ENCODE measurements at regions not wholly inside any gene's neighbourhood (a gene's known extent, or its start where the extent isn't known, plus 50 kb on each side); places are given as distances from the start of the nearest gene placed in this dataset.

DNA sequence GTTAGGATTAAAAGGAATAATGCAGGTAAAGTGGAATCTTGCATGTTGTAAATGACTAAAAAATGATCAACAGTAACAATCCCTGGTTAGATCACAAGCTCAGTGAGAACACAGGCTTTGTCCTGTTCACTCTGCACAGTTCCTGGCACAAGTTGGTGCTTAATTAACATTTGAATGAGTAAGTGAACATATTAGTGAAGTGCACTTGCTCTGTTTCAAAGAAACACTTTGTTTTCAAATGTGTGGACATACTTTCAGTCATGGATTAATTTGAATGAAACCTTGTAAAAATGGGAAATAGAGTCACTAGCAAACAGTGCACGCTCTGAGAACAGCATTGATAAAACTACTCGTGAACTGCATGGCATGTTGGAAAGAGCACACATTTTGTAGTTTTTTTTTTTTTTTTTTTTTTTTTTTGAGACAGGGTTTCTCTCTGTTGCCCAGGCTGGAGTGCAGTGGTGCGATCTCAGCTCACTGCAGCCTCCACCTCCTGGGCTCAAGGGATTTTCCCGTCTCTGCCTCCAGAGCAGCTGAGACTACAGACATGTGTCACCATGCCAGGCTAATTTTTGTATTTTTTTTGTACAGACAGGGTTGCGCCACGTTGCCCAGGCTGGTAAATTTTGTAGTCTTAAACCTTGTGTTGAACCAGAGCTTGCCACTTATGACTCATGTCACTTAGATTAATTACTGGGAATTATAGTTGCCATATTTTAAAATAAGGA is 159.9 kb downstream of the LURAP1L start:
- DNase-seq = no peak

DNA sequence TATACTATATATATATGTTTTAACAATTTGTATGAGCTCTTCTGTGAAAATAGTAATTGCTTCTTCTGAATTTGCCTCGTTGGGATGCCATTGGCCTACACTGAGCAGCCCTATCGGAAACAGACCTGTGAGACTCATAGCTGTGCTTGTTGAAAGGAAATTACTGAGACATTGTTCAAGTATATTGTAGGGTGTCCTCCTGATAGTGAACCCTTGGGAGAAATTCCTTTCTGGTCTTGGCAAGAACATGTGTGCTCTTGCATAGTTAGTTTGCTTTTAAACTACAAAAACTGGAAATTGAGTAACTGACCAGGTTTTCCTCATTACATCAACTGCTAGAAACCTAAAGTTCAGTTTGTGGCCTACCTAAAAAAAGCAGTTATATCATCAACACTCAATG is 160.9 kb downstream of the LURAP1L start:
- no peak for DNase-seq

DNA sequence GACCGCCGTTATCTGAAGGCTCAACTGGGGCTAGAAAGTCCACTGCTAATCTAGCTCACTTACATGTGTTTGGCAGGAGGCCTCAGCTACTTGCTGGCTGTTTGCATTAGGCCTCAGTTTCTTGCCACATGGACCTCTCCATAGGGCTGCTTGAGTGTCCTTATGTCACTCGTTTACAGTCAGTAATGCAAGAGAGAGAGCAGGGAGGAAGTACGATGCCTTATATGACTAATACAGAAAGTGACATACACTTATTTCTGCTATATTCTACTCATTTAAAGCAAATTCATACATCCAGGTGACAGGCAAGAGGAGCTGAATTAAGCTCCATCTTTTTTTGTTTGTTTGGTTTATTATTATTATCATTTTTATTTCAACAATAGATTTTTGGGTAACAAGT is 179.6 kb downstream of the LURAP1L start:
- no peak for DNase-seq

- peak; percentile 62 for DNase-seq
Measured at GRCh38 chr9:12955510-12956163, 180.8 kb downstream of the LURAP1L start.

GRCh38 chr9:12956261-12956660 is 181.4 kb downstream of the LURAP1L start:
- DNase-seq = no peak

GRCh38 chr9:12956805-12957204 is 182.0 kb downstream of the LURAP1L start:
- no peak for DNase-seq

GRCh38 chr9:12958279-12958678 is 183.5 kb downstream of the LURAP1L start:
- DNase-seq = no peak

DNA sequence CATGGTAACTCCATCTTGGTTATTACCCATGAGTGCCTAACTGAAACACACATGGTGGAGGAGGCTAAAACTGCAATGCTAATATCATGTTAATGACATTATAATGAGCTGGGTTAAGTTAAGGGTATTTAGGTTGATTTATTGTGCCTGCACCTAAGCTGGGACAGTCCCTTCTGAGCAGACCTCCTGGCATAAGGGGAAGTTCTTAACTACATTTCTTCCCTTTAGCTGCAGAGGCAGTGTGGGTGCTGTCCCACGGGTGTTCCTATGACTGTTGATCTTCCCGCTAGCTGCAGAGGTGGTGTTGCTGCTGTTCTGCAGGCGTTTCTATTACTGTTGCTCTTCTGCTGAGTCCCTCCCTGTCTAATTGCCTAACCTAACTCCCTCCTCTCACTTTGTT is 183.9 kb downstream of the LURAP1L start:
- no peak for DNase-seq

- no peak for DNase-seq
Measured at GRCh38 chr9:12961276-12961809, 186.5 kb downstream of the LURAP1L start.

- DNase-seq = no peak
Measured at GRCh38 chr9:12963537-12963936, 188.7 kb downstream of the LURAP1L start.

DNA sequence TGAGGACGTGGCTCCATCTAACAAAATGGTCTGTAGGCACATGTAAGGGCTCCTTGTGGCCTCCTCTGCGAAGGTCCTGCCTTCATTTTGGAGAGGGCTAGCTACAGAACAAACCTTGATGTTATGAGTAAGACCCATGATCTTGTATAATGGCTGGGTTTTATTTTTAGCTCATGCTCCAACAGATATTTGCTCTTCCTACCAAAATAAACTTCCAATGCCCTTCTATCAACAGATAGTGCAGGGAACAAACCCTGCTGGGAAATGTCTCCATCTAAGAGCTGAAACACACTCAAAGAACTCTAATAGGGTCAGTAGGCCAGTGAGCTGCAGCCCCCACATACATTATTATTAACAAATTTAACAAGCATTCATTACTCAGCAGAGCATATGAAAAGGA is 189.5 kb downstream of the LURAP1L start:
- no peak for DNase-seq

- no peak for DNase-seq
Measured at GRCh38 chr9:12965303-12965702, 190.5 kb downstream of the LURAP1L start.

GRCh38 chr9:12968093-12968492 is 193.3 kb downstream of the LURAP1L start:
- DNase-seq = no peak

GRCh38 chr9:12972608-12973589 is 198.1 kb downstream of the LURAP1L start:
- DNase-seq = no peak

DNA sequence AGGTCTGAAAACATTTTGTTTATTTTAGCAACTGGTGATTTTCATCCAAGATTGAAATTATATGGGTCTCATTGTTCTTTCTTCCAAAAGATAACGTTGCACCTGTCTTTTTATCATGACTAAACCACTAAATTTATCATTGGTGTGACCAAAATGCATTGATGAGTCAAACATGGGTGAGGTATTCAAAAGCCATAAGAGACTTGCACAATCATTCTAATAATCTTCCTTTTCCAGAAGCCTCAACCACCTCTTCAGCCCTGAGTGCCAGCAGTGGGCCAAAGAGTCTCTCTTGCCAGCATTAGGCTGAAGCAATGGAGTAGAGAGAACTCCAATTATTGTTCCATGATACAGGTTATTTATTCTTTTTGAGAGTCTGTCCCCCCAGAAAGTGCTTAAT is 198.9 kb downstream of the LURAP1L start:
- no peak for DNase-seq

GRCh38 chr9:12974671-12975070 is 199.9 kb downstream of the LURAP1L start:
- DNase-seq = no peak

GRCh38 chr9:12975496-12975895 is 200.7 kb downstream of the LURAP1L start:
- DNase-seq = no peak

GRCh38 chr9:12980085-12980851 is 205.4 kb downstream of the LURAP1L start:
- no peak for DNase-seq

DNA sequence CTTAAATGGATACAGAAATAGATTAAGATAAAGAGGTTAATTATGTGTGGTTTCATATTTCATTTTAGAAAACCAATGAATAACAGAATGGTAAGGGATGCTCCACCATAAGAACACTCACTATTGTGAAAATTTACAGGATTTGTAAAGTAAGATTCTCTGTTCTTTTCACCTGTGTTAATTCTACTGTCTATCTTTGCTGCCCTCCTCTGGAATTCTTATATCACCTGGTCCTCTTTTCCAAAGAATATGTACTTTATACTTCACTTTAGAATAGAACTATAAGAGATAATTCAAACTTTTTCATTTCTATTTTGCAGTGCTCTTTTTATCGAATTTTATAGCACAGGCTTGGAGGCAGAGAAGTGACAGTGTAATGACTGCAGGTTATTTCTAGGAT is 213.4 kb downstream of the LURAP1L start:
- DNase-seq = no peak

DNA sequence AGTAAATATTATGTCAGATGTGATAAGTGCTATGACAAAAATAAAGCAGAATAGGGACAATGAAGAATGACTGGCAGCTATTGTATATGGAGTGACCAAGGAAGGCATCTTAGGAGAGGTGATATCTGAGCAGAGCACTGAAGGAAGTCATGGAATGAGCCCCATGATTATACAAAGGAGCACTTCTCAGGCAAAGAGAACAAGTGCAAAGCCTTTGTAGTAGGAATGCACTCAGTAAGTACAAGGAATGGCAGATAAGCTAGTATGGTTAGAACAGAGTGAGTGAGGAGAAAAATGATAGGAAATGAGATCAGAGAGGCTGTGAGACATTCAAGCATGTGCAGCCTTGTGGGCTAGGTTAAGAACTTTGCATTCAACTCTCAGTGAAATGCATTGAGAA is 214.8 kb downstream of the LURAP1L start:
- DNase-seq = no peak

GRCh38 chr9:12993466-12993865 is 218.6 kb downstream of the LURAP1L start:
- DNase-seq = no peak

DNA sequence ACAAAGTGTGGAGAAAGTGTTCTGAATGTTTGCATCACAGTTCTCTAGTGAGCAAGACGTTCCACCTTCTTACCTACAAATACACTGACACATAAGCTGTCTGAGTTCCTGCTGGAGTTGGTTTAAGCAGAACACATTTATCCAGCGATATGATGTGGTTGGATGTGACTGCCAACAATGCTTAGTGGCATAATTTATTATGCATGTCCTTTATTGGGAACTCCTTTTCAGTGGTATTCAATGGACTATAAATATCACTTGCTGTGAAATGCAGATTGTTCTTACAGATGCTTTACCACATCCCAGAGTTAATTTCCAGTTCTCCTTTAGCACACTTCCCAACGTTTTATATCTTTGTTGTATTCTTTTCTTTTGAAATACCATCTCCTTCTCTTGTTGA is 222.2 kb downstream of the LURAP1L start:
- no peak for DNase-seq

Data from COR-L47 (cell line).